Suprapubic skin (tissue), 4 donors: ENCODE measurements at regions not wholly inside any gene's neighbourhood (a gene's known extent, or its start where the extent isn't known, plus 50 kb on each side); places are given as distances from the start of the nearest gene placed in this dataset.

Experiments
- EP300 ChIP-seq: sonication (generic); formaldehyde crosslinking; IDR thresholded peaks from one replicate; pipeline ENCODE4 v1.6.1; 2017; ENCODE audit warnings: antibody characterized with exemption
- POLR2A ChIP-seq, 2 donors: fragments of 450-650 bp; IDR thresholded peaks; one replicate each; pipeline ENCODE4 v1.6.1; 2017; ENCODE audit warnings: antibody characterized with exemption in 2 of 2, mild to moderate bottlenecking in 2 of 2, moderate library complexity in 2 of 2
- POLR2AphosphoS5 ChIP-seq, 3 donors: sonication (generic); formaldehyde crosslinking; IDR thresholded peaks; one replicate each; pipeline ENCODE4 v1.6.1; 2017; ENCODE audit warnings: antibody characterized with exemption in 3 of 3
- TF ChIP-seq, protein P1 (sequence below), 2 donors: fragments of 200-600 bp in 1 of 2; fragments of 450-650 bp in 1 of 2; sonication (generic) in 1 of 2; IDR thresholded peaks; one replicate each; pipeline ENCODE4 v1.5.1; 2016 to 2019; ENCODE audit warnings: antibody characterized with exemption in 2 of 2, mild to moderate bottlenecking in 1 of 2, moderate library complexity in 1 of 2

DNA sequence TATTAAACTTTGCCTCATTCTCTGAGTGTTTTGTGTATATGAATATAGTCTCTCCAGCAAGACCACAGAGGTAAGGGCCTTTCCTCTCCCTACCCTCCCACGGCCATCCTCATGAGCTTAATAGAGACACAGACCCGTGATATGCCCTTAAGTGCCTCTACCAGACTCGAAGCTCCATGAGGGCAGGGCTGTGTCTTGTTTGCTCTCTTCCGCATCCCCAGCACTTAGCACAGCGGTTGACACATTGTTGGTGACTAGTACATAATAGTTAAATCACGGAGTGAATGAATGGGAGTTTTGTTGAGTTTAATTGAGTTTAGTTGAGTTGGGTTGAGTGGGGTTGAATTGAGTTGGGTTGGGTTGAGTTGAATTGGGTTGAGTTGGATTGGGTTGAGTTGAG lies 122.3 kb downstream of the ZFP36L2 start:
- TF ChIP-seq, protein P1, sequence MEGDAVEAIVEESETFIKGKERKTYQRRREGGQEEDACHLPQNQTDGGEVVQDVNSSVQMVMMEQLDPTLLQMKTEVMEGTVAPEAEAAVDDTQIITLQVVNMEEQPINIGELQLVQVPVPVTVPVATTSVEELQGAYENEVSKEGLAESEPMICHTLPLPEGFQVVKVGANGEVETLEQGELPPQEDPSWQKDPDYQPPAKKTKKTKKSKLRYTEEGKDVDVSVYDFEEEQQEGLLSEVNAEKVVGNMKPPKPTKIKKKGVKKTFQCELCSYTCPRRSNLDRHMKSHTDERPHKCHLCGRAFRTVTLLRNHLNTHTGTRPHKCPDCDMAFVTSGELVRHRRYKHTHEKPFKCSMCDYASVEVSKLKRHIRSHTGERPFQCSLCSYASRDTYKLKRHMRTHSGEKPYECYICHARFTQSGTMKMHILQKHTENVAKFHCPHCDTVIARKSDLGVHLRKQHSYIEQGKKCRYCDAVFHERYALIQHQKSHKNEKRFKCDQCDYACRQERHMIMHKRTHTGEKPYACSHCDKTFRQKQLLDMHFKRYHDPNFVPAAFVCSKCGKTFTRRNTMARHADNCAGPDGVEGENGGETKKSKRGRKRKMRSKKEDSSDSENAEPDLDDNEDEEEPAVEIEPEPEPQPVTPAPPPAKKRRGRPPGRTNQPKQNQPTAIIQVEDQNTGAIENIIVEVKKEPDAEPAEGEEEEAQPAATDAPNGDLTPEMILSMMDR (IDR thresholded peaks at IDR 0.05) = no peak
- TF ChIP-seq POLR2A (IDR thresholded peaks at IDR 0.05) = no peak
- TF ChIP-seq EP300 = no peak
- no peak for TF ChIP-seq POLR2AphosphoS5 (IDR thresholded peaks at IDR 0.05)
